DND-41 (cell line): ENCODE measurements at regions not wholly inside any gene's neighbourhood (a gene's known extent, or its start where the extent isn't known, plus 50 kb on each side); places are given as distances from the start of the nearest gene placed in this dataset.

Experiments used
- ATAC-seq: fragments of 200-7000 bp; cut with Tn5 transposase; 3 replicates; pipeline ENCODE4 v1.9.1; 2021; ENCODE audit warnings: low read depth; ENCODE audit not compliant: insufficient read depth
- DNase-seq: peaks from one replicate; pipeline ENCODE4 v3.0.0-alpha.2; 2020
- H2AFZ ChIP-seq: 2 replicates; pipeline ENCODE4 v1.6.0; 2012; ENCODE audit warnings: low read depth, low read length
- H3K27ac ChIP-seq: 2 replicates; pipeline ENCODE4 v1.5.1; 2012; ENCODE audit warnings: low read length, inconsistent platforms
- H3K27me3 ChIP-seq: fragments of 200-600 bp; sonication (generic); 2 replicates; pipeline ENCODE4 v1.6.0; 2012; ENCODE audit warnings: low read length, mild to moderate bottlenecking, inconsistent platforms; ENCODE audit not compliant: insufficient read depth, poor library complexity
- H3K36me3 ChIP-seq: 2 replicates; pipeline ENCODE4 v1.5.1; 2012; ENCODE audit warnings: low read length, inconsistent platforms; ENCODE audit not compliant: insufficient read depth
- H3K4me1 ChIP-seq: 2 replicates; pipeline ENCODE4 v1.5.1; 2012; ENCODE audit warnings: mild to moderate bottlenecking, low read length; ENCODE audit not compliant: insufficient read depth
- H3K4me2 ChIP-seq: 2 replicates; pipeline ENCODE4 v1.6.0; 2012; ENCODE audit warnings: mild to moderate bottlenecking, moderate library complexity, low read length, inconsistent platforms; ENCODE audit not compliant: insufficient read depth
- H3K4me3 ChIP-seq, 2 experiments: fragments of 200-600 bp in 1 of 2; shearing (Covaris generic) in 1 of 2; 2 replicates each; pipeline ENCODE4 v1.5.1; 2012 to 2016; ENCODE audit warnings: inconsistent platforms in 2 of 2, low read length in 2 of 2, mild to moderate bottlenecking in 2 of 2, low read depth in 1 of 2, moderate library complexity in 1 of 2
- H3K79me2 ChIP-seq: 2 replicates; pipeline ENCODE4 v1.6.0; 2012; ENCODE audit warnings: low read length, inconsistent platforms; ENCODE audit not compliant: insufficient read depth
- H3K9ac ChIP-seq: 2 replicates; pipeline ENCODE4 v1.6.0; 2012; ENCODE audit warnings: low read depth, mild to moderate bottlenecking, inconsistent platforms, low read length, moderate library complexity
- H3K9me3 ChIP-seq: 2 replicates; pipeline ENCODE4 v1.5.1; 2012; ENCODE audit warnings: low read length, moderate library complexity, mild to moderate bottlenecking, inconsistent platforms; ENCODE audit not compliant: insufficient read depth, severe bottlenecking
- H4K20me1 ChIP-seq: 2 replicates; pipeline ENCODE4 v1.6.0; 2012; ENCODE audit warnings: low read length; ENCODE audit not compliant: insufficient read depth
- CTCF ChIP-seq: IDR thresholded peaks from 2 replicates; pipeline ENCODE4 v1.5.1; 2012; ENCODE audit warnings: borderline replicate concordance, low read length, moderate library complexity, mild to moderate bottlenecking; ENCODE audit not compliant: poor library complexity, severe bottlenecking; ENCODE audit errors: extremely low read depth
- EZH2 ChIP-seq: IDR thresholded peaks from 3 replicates; pipeline ENCODE4 v1.6.1; 2012; ENCODE audit warnings: borderline replicate concordance, low read depth, mild to moderate bottlenecking, moderate library complexity, low read length, inconsistent platforms; ENCODE audit not compliant: severe bottlenecking

- H3K4me1 ChIP-seq: no peaks in the 10 kb centered on the region
- no peak overlapping the region for H3K9ac ChIP-seq
- no peak overlapping the region for H3K4me2 ChIP-seq
- DNase-seq (no peak), ATAC-seq (no peak)
- H3K79me2 ChIP-seq: no peaks in the 10 kb centered on the region
- no peaks in the 10 kb centered on the region for H3K27me3 ChIP-seq
- no peak overlapping the region for H3K4me3 ChIP-seq
- H3K9me3 ChIP-seq: peaks cover 20% of the 10 kb centered on the region
- TF ChIP-seq EZH2: no peak
- no peak for TF ChIP-seq CTCF
- H3K27ac ChIP-seq: no peak overlapping the region
- H4K20me1 ChIP-seq: no peaks in the 10 kb centered on the region
- no peaks in the 10 kb centered on the region for H3K36me3 ChIP-seq
- no peak overlapping the region for H2AFZ ChIP-seq
Observed at GRCh38 chr7:153396475-153396874, 636.9 kb downstream of the ACTR3B start.

GRCh38 chr7:153397459-153397858 is 637.9 kb downstream of the ACTR3B start:
- Histone ChIP-seq H3K27me3 (no peaks in the 10 kb centered on the region), H3K9me3 (peaks cover 12% of the 10 kb centered on the region), H3K36me3 (no peaks in the 10 kb centered on the region), H3K27ac (no peak overlapping the region), H3K4me1 (no peaks in the 10 kb centered on the region), H3K79me2 (no peaks in the 10 kb centered on the region), H2AFZ (no peak overlapping the region), H3K4me3 (no peak overlapping the region), H3K4me2 (no peak overlapping the region), H4K20me1 (no peaks in the 10 kb centered on the region), H3K9ac (no peak overlapping the region)
- ATAC-seq (no peak), DNase-seq (no peak)
- no peak for TF ChIP-seq CTCF

DNA sequence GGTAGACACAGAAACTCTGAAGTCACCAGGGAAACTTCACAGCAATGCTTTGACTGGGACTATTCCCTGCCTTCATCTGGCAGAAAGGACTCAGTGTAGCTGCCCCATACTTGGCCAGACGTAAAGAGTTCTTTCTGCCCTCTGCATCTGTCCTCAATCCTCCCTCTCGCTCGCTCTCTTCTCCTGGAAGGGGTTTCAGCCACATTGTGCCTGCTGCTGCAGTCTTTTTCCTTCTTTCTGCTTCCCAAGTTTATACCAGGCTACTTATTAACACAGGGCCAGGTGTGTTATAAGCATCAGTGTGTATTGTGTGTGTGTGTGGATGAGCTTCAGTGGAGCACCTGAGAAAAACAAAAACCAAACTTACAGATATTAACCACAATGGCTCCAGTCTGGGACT is 638.4 kb downstream of the ACTR3B start:
- H3K9me3 ChIP-seq: peaks cover 13% of the 10 kb centered on the region
- TF ChIP-seq EZH2: no peak
- TF ChIP-seq CTCF: no peak
- no peak overlapping the region for H3K9ac ChIP-seq
- no peaks in the 10 kb centered on the region for H4K20me1 ChIP-seq
- ATAC-seq: no peak
- H2AFZ ChIP-seq: no peak overlapping the region
- no peaks in the 10 kb centered on the region for H3K79me2 ChIP-seq
- H3K27ac ChIP-seq: no peak overlapping the region
- H3K27me3 ChIP-seq: no peaks in the 10 kb centered on the region
- H3K4me2 ChIP-seq: no peak overlapping the region
- H3K36me3 ChIP-seq: no peaks in the 10 kb centered on the region
- no peak overlapping the region for H3K4me3 ChIP-seq
- H3K4me1 ChIP-seq: no peaks in the 10 kb centered on the region
- no peak for DNase-seq

DNA sequence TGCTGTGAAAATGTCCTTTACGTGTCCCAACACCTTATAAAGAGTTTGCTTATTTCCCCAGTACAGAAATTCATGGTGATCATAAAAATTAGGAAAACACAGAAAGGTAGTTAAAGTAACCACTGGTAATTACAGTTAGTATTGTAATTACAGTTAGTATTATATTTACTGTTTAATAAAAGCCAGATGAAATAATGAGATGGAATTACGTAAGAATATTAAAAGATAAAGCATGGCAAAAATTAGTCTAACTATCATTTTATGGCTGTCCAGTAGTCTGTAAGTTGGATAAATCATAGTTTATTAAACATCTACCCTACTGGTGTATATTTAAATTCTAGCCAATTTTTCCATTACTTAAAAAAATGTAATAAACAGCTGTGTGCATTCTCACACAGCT is 638.8 kb downstream of the ACTR3B start:
- no peak overlapping the region for H2AFZ ChIP-seq
- no peak overlapping the region for H3K4me3 ChIP-seq
- TF ChIP-seq CTCF (no peak), EZH2 (no peak)
- H3K9me3 ChIP-seq: peaks cover 11% of the 10 kb centered on the region
- H4K20me1 ChIP-seq: no peaks in the 10 kb centered on the region
- H3K9ac ChIP-seq: no peak overlapping the region
- ATAC-seq (no peak), DNase-seq (no peak)
- no peaks in the 10 kb centered on the region for H3K79me2 ChIP-seq
- H3K4me1 ChIP-seq: no peaks in the 10 kb centered on the region
- no peaks in the 10 kb centered on the region for H3K36me3 ChIP-seq
- no peak overlapping the region for H3K4me2 ChIP-seq
- H3K27me3 ChIP-seq: no peaks in the 10 kb centered on the region
- H3K27ac ChIP-seq: no peak overlapping the region
